K562 (cell line): ENCODE measurements at regions not wholly inside any gene's neighbourhood (a gene's known extent, or its start where the extent isn't known, plus 50 kb on each side); places are given as distances from the start of the nearest gene placed in this dataset.

Experiments used
- ATAC-seq: fragments of 200-7000 bp; cut with Tn5 transposase; 3 replicates; pipeline ENCODE4 v1.9.1; 2020; ENCODE audit warnings: moderate library complexity
- BruUV-seq: library from RNA; stranded (reverse); fragments of 400-500 nt; replicated peaks from 2 replicates; lab custom pipeline; 2021; lab: Mats Ljungman, UMichigan
- CTCF ChIA-PET: fragments of 300-600 bp; formaldehyde crosslinking; extraction: SDS; loops from one replicate; lab custom pipeline; 2021; ENCODE audit warnings: low intra/inter-chr PET ratio; lab: Yijun Ruan, JAX
- POLR2A ChIA-PET: fragments of 300-600, 350-650 bp; sonication (Branson Sonifier 250); formaldehyde crosslinking; extraction: SDS; loops from one replicate; lab custom pipeline; 2021; ENCODE audit warnings: antibody characterized with exemption, inconsistent platforms; lab: Yijun Ruan, JAX
- DNase-seq, 4 experiments: peaks; one replicate each; pipeline versions ENCODE4 v3.0.0 to v3.0.0-alpha.2; 2011 to 2018; ENCODE audit warnings: low spot score in 3 of 4, mixed read lengths in 3 of 4; ENCODE audit errors: extremely low read depth in 1 of 4
- FAIRE-seq: peaks from 2 replicates; lab custom pipeline; 2011; peaks lifted over from hg19 to GRCh38; lab: Jason Lieb, UNC
- H2AFZ ChIP-seq: 2 replicates; pipeline ENCODE4 v1.6.0; 2011; ENCODE audit warnings: low read depth, low read length, control low read depth, inconsistent platforms
- H3K27ac ChIP-seq: fragments of 200-600 bp; 3 replicates; pipeline ENCODE4 v1.8.0; 2011; ENCODE audit warnings: low read depth, mild to moderate bottlenecking, control low read depth, inconsistent platforms, low read length, moderate library complexity, mixed read lengths; ENCODE audit errors: extremely low read depth
- H3K27me3 ChIP-seq, 2 experiments: fragments of 300-600 bp in 1 of 2; 2 replicates in 1 of 2; 3 replicates in 1 of 2; pipeline versions ENCODE4 v1.6.0 to v1.8.0; 2011; ENCODE audit warnings: inconsistent platforms in 2 of 2, low read length in 2 of 2, mild to moderate bottlenecking in 1 of 2, mixed read lengths in 1 of 2, moderate library complexity in 1 of 2; ENCODE audit not compliant: control insufficient read depth in 2 of 2, insufficient read depth in 2 of 2
- H3K36me3 ChIP-seq: fragments of 300-600 bp; 3 replicates; pipeline ENCODE4 v1.8.0; 2011; ENCODE audit warnings: mild to moderate bottlenecking, low read length, inconsistent platforms; ENCODE audit not compliant: control insufficient read depth, insufficient read depth
- H3K4me1 ChIP-seq, 2 experiments: fragments of 200-600 bp in 1 of 2; replicated peaks in 1 of 2; 2 replicates in 1 of 2; 3 replicates in 1 of 2; pipeline versions ENCODE4 v1.5.1 to v1.8.0; 2011; ENCODE audit warnings: inconsistent platforms in 2 of 2, low read length in 2 of 2, mild to moderate bottlenecking in 1 of 2, mixed read lengths in 1 of 2, moderate library complexity in 1 of 2; ENCODE audit not compliant: control insufficient read depth in 2 of 2, insufficient read depth in 2 of 2
- H3K4me2 ChIP-seq: 2 replicates; pipeline ENCODE4 v1.6.1; 2011; ENCODE audit warnings: low read length, control low read depth, inconsistent platforms, mixed read lengths; ENCODE audit not compliant: insufficient read depth
- H3K4me3 ChIP-seq: fragments of 200-600 bp; sonication (generic), shearing (Covaris generic); 2 replicates; pipeline ENCODE4 v1.5.1; 2016; ENCODE audit warnings: control low read depth, inconsistent platforms
- H3K79me2 ChIP-seq: fragments of 200-600 bp; 3 replicates; pipeline ENCODE4 v1.8.0; 2011; ENCODE audit warnings: low read length, inconsistent platforms; ENCODE audit not compliant: control insufficient read depth, insufficient read depth
- H3K9ac ChIP-seq, 2 experiments: 2 replicates each; pipeline versions ENCODE4 v1.6.0 to v1.6.1; 2011; ENCODE audit warnings: low read depth in 2 of 2, low read length in 2 of 2, control low read depth in 1 of 2, inconsistent platforms in 1 of 2, mild to moderate bottlenecking in 1 of 2, mixed read lengths in 1 of 2; ENCODE audit not compliant: insufficient read depth in 1 of 2
- H3K9me1 ChIP-seq: one replicate; pipeline ENCODE4 v1.6.0; 2011; ENCODE audit warnings: inconsistent platforms, mild to moderate bottlenecking, low read length, moderate library complexity; ENCODE audit not compliant: control insufficient read depth, insufficient read depth
- H3K9me3 ChIP-seq: replicated peaks from 2 replicates; pipeline ENCODE4 v1.5.1; 2011; ENCODE audit warnings: low read depth, low read length, inconsistent platforms; ENCODE audit not compliant: control insufficient read depth, insufficient read depth
- H4K20me1 ChIP-seq: replicated peaks from 2 replicates; pipeline ENCODE4 v1.6.1; 2011; ENCODE audit warnings: low read length, inconsistent platforms, mixed read lengths; ENCODE audit not compliant: control insufficient read depth, insufficient read depth
- BRCA1 ChIP-seq, 2 experiments: fragments of 450-650 bp in 1 of 2; sonication (generic) in 1 of 2; formaldehyde crosslinking in 1 of 2; IDR thresholded peaks; 2 replicates each; pipeline versions ENCODE4 v1.5.0 to v1.6.1; 2017 to 2020; ENCODE audit warnings: mild to moderate bottlenecking in 1 of 2, missing genetic modification reagents in 1 of 2
- BRD4 ChIP-seq: fragments of 200-600 bp; sonication (generic); IDR thresholded peaks from 2 replicates; pipeline ENCODE4 v1.6.1; 2017; ENCODE audit warnings: inconsistent platforms
- HCFC1 ChIP-seq: IDR thresholded peaks from 2 replicates; pipeline ENCODE4 v1.6.1; 2012; ENCODE audit warnings: low read depth, low read length, improper control_type of control experiment
- HNRNPL ChIP-seq: fragments of 200-400 bp; formaldehyde crosslinking; IDR thresholded peaks from 2 replicates; pipeline ENCODE4 v1.6.1; 2017; ENCODE audit warnings: low read depth, mild to moderate bottlenecking, low read length
- HNRNPLL ChIP-seq: fragments of 200-400 bp; formaldehyde crosslinking; IDR thresholded peaks from 2 replicates; pipeline ENCODE4 v1.6.1; 2017; ENCODE audit warnings: low read length, low read depth, mild to moderate bottlenecking; ENCODE audit not compliant: poor library complexity, severe bottlenecking
- KAT8 ChIP-seq: fragments of 450-650 bp; IDR thresholded peaks from 2 replicates; pipeline ENCODE4 v1.6.1; 2016; ENCODE audit warnings: low read depth, mild to moderate bottlenecking
- MIER1 ChIP-seq: fragments of 450-650 bp; IDR thresholded peaks from 2 replicates; pipeline ENCODE4 v1.6.1; 2016; ENCODE audit warnings: antibody characterized with exemption, mild to moderate bottlenecking, low read depth
- NR3C1 ChIP-seq: sonication (generic); formaldehyde crosslinking; IDR thresholded peaks from 2 replicates; pipeline ENCODE4 v1.8.1; 2022; ENCODE audit warnings: missing genetic modification reagents
- POLR2AphosphoS2 ChIP-seq: IDR thresholded peaks from 2 replicates; pipeline ENCODE4 v1.6.1; 2012; ENCODE audit warnings: low read length, improper control_type of control experiment
- PRMT5 ChIP-seq: sonication (generic); formaldehyde crosslinking; IDR thresholded peaks from 2 replicates; pipeline ENCODE4 v1.5.0; 2020; ENCODE audit warnings: missing genetic modification reagents
- RNF219 ChIP-seq: fragments of 250-450 bp; sonication (Bioruptor Pico); IDR thresholded peaks from 2 replicates; pipeline ENCODE4 v1.5.0; 2022; ENCODE audit warnings: mild to moderate bottlenecking
- TBL1XR1 ChIP-seq, 2 experiments: IDR thresholded peaks; 2 replicates each; pipeline ENCODE4 v1.6.1; 2012; ENCODE audit warnings: improper control_type of control experiment in 2 of 2, low read length in 2 of 2, mild to moderate bottlenecking in 1 of 2
- ZC3H8 ChIP-seq: fragments of 450-650 bp; IDR thresholded peaks from 2 replicates; pipeline ENCODE4 v1.6.1; 2017
- WGBS: fragments of 100-300 bp; shearing (Covaris generic); methylation state at CpG from one replicate; pipeline ENCODE4 v1.1.6; 2016; ENCODE audit warnings: low coverage, mixed read lengths; ENCODE audit not compliant: insufficient coverage; ENCODE audit errors: missing lambda C conversion rate; 5-methylcytosine and 5-hydroxymethylcytosine counted together
- in situ Hi-C: fragments of 300-500 bp; cut with MboI; formaldehyde crosslinking; loops from 4 replicates; pipeline ENCODE4 v1.15.0; 2018; ENCODE audit warnings: inconsistent platforms, mixed read lengths
- intact Hi-C: fragments of 100-400 bp; cut with micrococcal nuclease; formaldehyde crosslinking; loops from 2 replicates; pipeline ENCODE4 v1.14.2; 2022
- TF ChIP-seq, protein P1 (sequence below): fragments of 450-650 bp; IDR thresholded peaks from one replicate; pipeline ENCODE4 v1.6.1; 2018; ENCODE audit warnings: mild to moderate bottlenecking, moderate library complexity; ENCODE audit not compliant: partially characterized antibody
- TF ChIP-seq, protein P2 (sequence below): fragments of 450-650 bp; formaldehyde crosslinking; IDR thresholded peaks from 2 replicates; pipeline ENCODE4 v1.4.0; 2020; ENCODE audit warnings: mild to moderate bottlenecking

DNA sequence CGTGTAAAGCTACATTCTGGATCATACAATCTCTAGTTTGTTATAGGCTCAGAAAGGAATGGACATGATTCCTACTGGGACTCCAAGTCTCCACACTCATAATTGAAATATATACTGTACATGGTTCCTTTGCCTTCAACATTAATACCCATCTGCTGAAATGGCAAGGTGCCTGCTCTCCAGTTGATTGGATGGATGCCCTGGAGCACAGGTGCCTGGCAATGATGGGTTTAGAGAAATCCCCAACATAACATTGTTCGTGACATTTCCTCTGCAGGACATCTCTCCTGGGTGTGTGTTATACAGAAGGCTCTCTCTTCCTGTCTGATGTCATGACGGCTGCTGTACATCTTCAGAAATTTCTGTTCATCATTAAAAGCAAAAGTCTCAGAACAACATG, 449.7 kb upstream of the CWC22 start:
- no peaks in the 10 kb centered on the region for H3K36me3 ChIP-seq
- ATAC-seq (no peak), DNase-seq (no peak), FAIRE-seq (no peak)
- H3K9me1 ChIP-seq: no peaks in the 10 kb centered on the region
- BruUV-seq: no TSS peak
- H3K27me3 ChIP-seq: no peaks in the 10 kb centered on the region
- POLR2A ChIA-PET: no interaction called here
- no peaks in the 10 kb centered on the region for H4K20me1 ChIP-seq
- H2AFZ ChIP-seq: no peak overlapping the region
- CTCF ChIA-PET: no interaction called here
- WGBS: 2% methylated on average over 3 of the region's 3 CpGs
- in situ Hi-C loops (no loop called here), intact Hi-C loops (no loop called here)
- H3K4me2 ChIP-seq: no peak overlapping the region
- no peaks in the 10 kb centered on the region for H3K4me1 ChIP-seq
- TF ChIP-seq TBL1XR1 (IDR thresholded peaks at IDR 0.05; ENCODE audit: low read length in 2 of 2): no peak
- TF ChIP-seq BRCA1 (IDR thresholded peaks at IDR 0.05): no peak
- no peak for TF ChIP-seq BRCA1 (CRISPR knock-in tag; IDR thresholded peaks at IDR 0.05)
- TF ChIP-seq MIER1: no peak
- TF ChIP-seq, protein P1, sequence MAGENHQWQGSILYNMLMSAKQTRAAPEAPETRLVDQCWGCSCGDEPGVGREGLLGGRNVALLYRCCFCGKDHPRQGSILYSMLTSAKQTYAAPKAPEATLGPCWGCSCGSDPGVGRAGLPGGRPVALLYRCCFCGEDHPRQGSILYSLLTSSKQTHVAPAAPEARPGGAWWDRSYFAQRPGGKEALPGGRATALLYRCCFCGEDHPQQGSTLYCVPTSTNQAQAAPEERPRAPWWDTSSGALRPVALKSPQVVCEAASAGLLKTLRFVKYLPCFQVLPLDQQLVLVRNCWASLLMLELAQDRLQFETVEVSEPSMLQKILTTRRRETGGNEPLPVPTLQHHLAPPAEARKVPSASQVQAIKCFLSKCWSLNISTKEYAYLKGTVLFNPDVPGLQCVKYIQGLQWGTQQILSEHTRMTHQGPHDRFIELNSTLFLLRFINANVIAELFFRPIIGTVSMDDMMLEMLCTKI: no peak
- TF ChIP-seq HNRNPL: no peak
- TF ChIP-seq NR3C1: no peak
- H3K79me2 ChIP-seq: no peaks in the 10 kb centered on the region
- H3K27ac ChIP-seq: no peak overlapping the region
- H3K9me3 ChIP-seq: no peaks in the 10 kb centered on the region
- H3K9ac ChIP-seq: no peak overlapping the region
- no peak overlapping the region for H3K4me3 ChIP-seq

DNA sequence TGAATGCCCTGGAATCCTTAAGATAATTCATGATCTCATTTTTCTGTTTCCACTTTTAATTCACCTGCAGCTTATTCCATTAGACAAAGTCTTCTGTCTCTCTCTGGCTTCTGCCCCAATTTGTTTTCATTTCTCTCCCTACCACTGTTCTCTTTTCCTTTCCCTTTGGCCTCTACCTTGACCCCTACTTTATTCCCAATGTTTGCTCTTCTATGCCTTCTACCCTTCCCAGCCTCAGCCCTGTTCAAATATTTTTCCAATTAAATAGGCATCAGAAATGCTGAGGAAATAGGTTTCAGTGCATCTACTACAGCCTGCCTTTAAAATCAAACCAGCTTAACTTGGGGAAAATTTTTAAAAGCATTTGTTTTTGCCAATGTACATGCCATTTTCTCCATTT, 443.7 kb upstream of the CWC22 start:
- Histone ChIP-seq H3K27me3 (no peaks in the 10 kb centered on the region), H3K4me3 (no peak overlapping the region), H3K79me2 (no peaks in the 10 kb centered on the region), H3K9me3 (no peaks in the 10 kb centered on the region), H3K4me2 (no peak overlapping the region), H4K20me1 (no peaks in the 10 kb centered on the region), H2AFZ (no peak overlapping the region), H3K9me1 (no peaks in the 10 kb centered on the region), H3K9ac (no peak overlapping the region), H3K4me1 (no peaks in the 10 kb centered on the region), H3K27ac (no peak overlapping the region), H3K36me3 (no peaks in the 10 kb centered on the region)
- CTCF ChIA-PET: no interaction called here
- BruUV-seq: no TSS peak
- intact Hi-C loops (no loop called here), in situ Hi-C loops (no loop called here)
- DNase-seq (no peak), ATAC-seq (no peak), FAIRE-seq (no peak)
- POLR2A ChIA-PET: no interaction called here
- TF ChIP-seq HCFC1 (no peak), BRD4 (no peak), KAT8 (no peak), HNRNPLL (no peak), PRMT5 (CRISPR knock-in tag) (no peak), RNF219 (CRISPR knock-in tag) (no peak), ZC3H8 (no peak), POLR2AphosphoS2 (no peak)
- TF ChIP-seq, protein P2, sequence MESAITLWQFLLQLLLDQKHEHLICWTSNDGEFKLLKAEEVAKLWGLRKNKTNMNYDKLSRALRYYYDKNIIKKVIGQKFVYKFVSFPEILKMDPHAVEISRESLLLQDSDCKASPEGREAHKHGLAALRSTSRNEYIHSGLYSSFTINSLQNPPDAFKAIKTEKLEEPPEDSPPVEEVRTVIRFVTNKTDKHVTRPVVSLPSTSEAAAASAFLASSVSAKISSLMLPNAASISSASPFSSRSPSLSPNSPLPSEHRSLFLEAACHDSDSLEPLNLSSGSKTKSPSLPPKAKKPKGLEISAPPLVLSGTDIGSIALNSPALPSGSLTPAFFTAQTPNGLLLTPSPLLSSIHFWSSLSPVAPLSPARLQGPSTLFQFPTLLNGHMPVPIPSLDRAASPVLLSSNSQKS (CRISPR knock-in tag): no peak
